ENCODE measurements at regions not wholly inside any gene's neighbourhood (a gene's known extent, or its start where the extent isn't known, plus 50 kb on each side); places are given as distances from the start of the nearest gene placed in this dataset.

- no peak overlapping the region for H2BK120ac ChIP-seq (replicated peaks; ENCODE audit: low read depth, low read length)
- no peak overlapping the region for H3K4me2 ChIP-seq (ENCODE audit: insufficient read depth in 1 of 2, low read depth in 2 of 2, low read length in 2 of 2)
- no peaks in the 10 kb centered on the region for H3K36me3 ChIP-seq (ENCODE audit: control insufficient read depth in 2 of 4, insufficient read depth in 4 of 4, low read length in 3 of 4)
- no peak overlapping the region for H4K5ac ChIP-seq (ENCODE audit: insufficient read length, low read depth, low read length)
- no peak overlapping the region for H3K4me3 ChIP-seq (ENCODE audit: extremely low read depth in 1 of 4, insufficient read depth in 2 of 4, low read depth in 3 of 4, low read length in 4 of 4)
- H4K20me1 ChIP-seq (replicated peaks in 1 of 2; ENCODE audit: control insufficient read depth in 1 of 2, insufficient read depth in 2 of 2, low read length in 2 of 2): no peaks in the 10 kb centered on the region
- H3K23ac ChIP-seq (ENCODE audit: insufficient read length): no peak overlapping the region
- no peak overlapping the region for H2AFZ ChIP-seq (ENCODE audit: low read length)
- no peaks in the 10 kb centered on the region for H3K27me3 ChIP-seq (replicated peaks in 1 of 4; ENCODE audit: control insufficient read depth in 3 of 4, extremely low read depth in 1 of 4, insufficient read depth in 3 of 4, low read length in 3 of 4)
- no peak overlapping the region for H2BK12ac ChIP-seq (ENCODE audit: low read depth, low read length)
- no peak overlapping the region for H3K4ac ChIP-seq (replicated peaks; ENCODE audit: insufficient read length, low read depth, low read length)
- H3K9me3 ChIP-seq (ENCODE audit: insufficient read depth in 2 of 2, low read depth in 1 of 2, low read length in 1 of 2): no peaks in the 10 kb centered on the region
- no peak overlapping the region for H2BK5ac ChIP-seq (ENCODE audit: low read depth, low read length)
- H3K79me2 ChIP-seq (ENCODE audit: control insufficient read depth in 1 of 2, insufficient read depth in 2 of 2, low read length in 2 of 2): no peaks in the 10 kb centered on the region
- H4K8ac ChIP-seq (ENCODE audit: extremely low read depth, insufficient read depth, low read length): no peak overlapping the region
- no peaks in the 10 kb centered on the region for H3K79me1 ChIP-seq (ENCODE audit: low read depth, low read length)
- no peak overlapping the region for H3K18ac ChIP-seq (ENCODE audit: extremely low read depth, low read length)
- POLR2A ChIA-PET (ENCODE audit: partially characterized antibody): no interaction called here
- no peak overlapping the region for H3K14ac ChIP-seq (ENCODE audit: insufficient read length)
- TF ChIP-seq NANOG (IDR thresholded peaks at IDR 0.05; ENCODE audit: insufficient read depth, low read depth, low read length, poor library complexity, severe bottlenecking) (no peak), EZH2 (IDR thresholded peaks at IDR 0.05; ENCODE audit: low read depth, low read length, severe bottlenecking) (no peak), KDM5A (IDR thresholded peaks at IDR 0.05; ENCODE audit: low read length) (no peak), BCL11A (IDR thresholded peaks at IDR 0.05; ENCODE audit: low read depth in 2 of 2, low read length in 2 of 2) (no peak), ZNF274 (IDR thresholded peaks at IDR 0.05; ENCODE audit: borderline replicate concordance, extremely low read depth, low read length) (no peak)
- no peaks in the 10 kb centered on the region for H3K4me1 ChIP-seq (replicated peaks in 1 of 4; ENCODE audit: control insufficient read depth in 3 of 4, insufficient read depth in 4 of 4, low read length in 3 of 4)
- no peaks in the 10 kb centered on the region for H3K23me2 ChIP-seq (ENCODE audit: low read depth, low read length)
- H3K9ac ChIP-seq (replicated peaks in 1 of 4; ENCODE audit: extremely low read depth in 1 of 4, low read depth in 3 of 4, low read length in 3 of 4): no peak overlapping the region
- CTCF ChIA-PET (ENCODE audit: partially characterized antibody): interaction anchor here (1.2 to 1.5 kb wide), 2 partner anchors 13 to 18 kb away, joined by 4 read pairs; no protein-coding TSS in a partner anchor
- H3K56ac ChIP-seq (replicated peaks; ENCODE audit: insufficient read length, low read depth, low read length): no peak overlapping the region
- no peak overlapping the region for H4K91ac ChIP-seq (replicated peaks; ENCODE audit: insufficient read length, low read length)
- no peak overlapping the region for H2AK5ac ChIP-seq (ENCODE audit: low read depth, low read length)
- H2BK15ac ChIP-seq (ENCODE audit: low read length): no peak overlapping the region
- FAIRE-seq (no peak), DNase-seq (ENCODE audit: low read depth in 1 of 2, low spot score in 2 of 2) (no peak)
- 94% methylated on average over 5 of the region's 5 CpGs; no CpG with 5 or more reads in 1 of the 2 experiments for WGBS, 2 experiments (ENCODE audit: extremely low coverage in 1 of 2, insufficient coverage in 1 of 2, insufficient read length in 1 of 2, insufficient replicate concordance in 2 of 2, low coverage in 1 of 2, low lambda C conversion rate in 2 of 2, missing lambda C conversion rate in 1 of 2)
- no peak overlapping the region for H3K27ac ChIP-seq (ENCODE audit: low read depth, low read length)
- no peak overlapping the region for H2BK20ac ChIP-seq (ENCODE audit: low read length)
Observed at GRCh38 chr11:35058669-35059434, 80.1 kb upstream of the CD44 start.
